ENCODE measurements at regions not wholly inside any gene's neighbourhood (a gene's known extent, or its start where the extent isn't known, plus 50 kb on each side); places are given as distances from the start of the nearest gene placed in this dataset.
A peak's percentile ranks its signal among the peaks of the same experiment; 100 is the strongest.

- intact Hi-C loops (cut with DNase I), result no loop called here
- WGBS, 2 donors, result 69 to 70% methylated on average over 2 of the region's 2 CpGs
Observed at GRCh38 chr12:94756789-94757188, 106.4 kb upstream of the TMCC3 start.

DNA sequence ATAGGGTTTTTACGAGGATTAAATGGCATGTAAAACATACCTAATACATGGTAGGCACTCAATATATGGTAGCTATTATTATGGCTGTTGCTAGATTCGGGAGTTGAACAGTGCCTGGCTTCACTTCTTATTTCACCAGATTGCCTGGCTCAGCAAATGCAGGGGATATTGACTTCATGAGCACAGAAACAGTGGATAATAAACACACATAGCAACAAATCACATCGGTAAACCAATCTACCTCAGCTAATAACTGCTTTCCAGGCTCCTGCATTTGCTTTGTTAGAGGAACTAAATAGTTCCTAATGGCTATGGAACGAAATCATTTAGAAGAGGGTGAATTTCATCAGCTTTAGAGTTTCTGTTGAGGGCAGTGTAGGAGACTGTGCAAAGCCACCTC, 105.2 kb upstream of the TMCC3 start:
- H3K9me3 ChIP-seq, result no peaks in the 10 kb centered on the region
- intact Hi-C loops (cut with DNase I), result no loop called here
- TF ChIP-seq CTCF (IDR thresholded peaks at IDR 0.05), result no peak
- no peak for TF ChIP-seq POLR2A (IDR thresholded peaks at IDR 0.05)
- H3K27ac ChIP-seq, result no peak overlapping the region
- no peak for DNase-seq
- H3K27me3 ChIP-seq, result no peaks in the 10 kb centered on the region
- peaks cover 0 to 3% of the 10 kb centered on the region in 2 donors for H3K4me1 ChIP-seq
- WGBS, 2 donors, result 93 to 98% methylated on average over 4 of the region's 4 CpGs
- no peak overlapping the region for H3K4me3 ChIP-seq (replicated peaks in 1 of 3)
- H3K36me3 ChIP-seq, result no peaks in the 10 kb centered on the region

More at GRCh38 chr12:94756789-94757188, 106.4 kb upstream of the TMCC3 start:
- Histone ChIP-seq H3K27me3 (no peaks in the 10 kb centered on the region), H3K4me1 (no peaks in the 10 kb centered on the region), H3K36me3 (no peaks in the 10 kb centered on the region), H3K4me3 (replicated peaks in 1 of 3) (no peak overlapping the region), H3K27ac (no peak overlapping the region), H3K9me3 (no peaks in the 10 kb centered on the region)
- no peak for TF ChIP-seq CTCF (IDR thresholded peaks at IDR 0.05)
- TF ChIP-seq POLR2A (IDR thresholded peaks at IDR 0.05), result no peak
- no peak for DNase-seq

GRCh38 chr12:94754653-94755052, 104.3 kb upstream of the TMCC3 start:
- no peak overlapping the region for H3K4me3 ChIP-seq (replicated peaks in 1 of 3)
- no peaks in the 10 kb centered on the region for H3K9me3 ChIP-seq
- no peak overlapping the region for H3K27ac ChIP-seq
- TF ChIP-seq CTCF (IDR thresholded peaks at IDR 0.05) (peak in 1 of 6 experiments; percentile 14), POLR2A (IDR thresholded peaks at IDR 0.05) (no peak)
- peaks cover 4 to 11% of the 10 kb centered on the region in 2 donors for H3K4me1 ChIP-seq
- intact Hi-C loops (cut with DNase I), result no loop called here
- no peak for DNase-seq
- H3K27me3 ChIP-seq, result no peaks in the 10 kb centered on the region
- H3K36me3 ChIP-seq, result no peaks in the 10 kb centered on the region

- H3K4me1 ChIP-seq, result peaks cover 4 to 11% of the 10 kb centered on the region in 2 donors
- peak in 1 of 6 experiments; percentile 9 for TF ChIP-seq CTCF (IDR thresholded peaks at IDR 0.05)
- TF ChIP-seq POLR2A (IDR thresholded peaks at IDR 0.05), result no peak
- no peaks in the 10 kb centered on the region for H3K27me3 ChIP-seq
- no peak overlapping the region for H3K4me3 ChIP-seq (replicated peaks in 1 of 3)
- DNase-seq, result peak; percentile 28 to 29
- H3K27ac ChIP-seq, result no peak overlapping the region
- WGBS, 2 donors, result 78 to 88% methylated on average over 7 of the region's 7 CpGs
- H3K9me3 ChIP-seq, result no peaks in the 10 kb centered on the region
- H3K36me3 ChIP-seq, result no peaks in the 10 kb centered on the region
- intact Hi-C loops (cut with DNase I), result no loop called here
Observed at GRCh38 chr12:94753036-94753679, 102.8 kb upstream of the TMCC3 start.

GRCh38 chr12:94750864-94751263, 100.5 kb upstream of the TMCC3 start:
- H3K36me3 ChIP-seq, result no peaks in the 10 kb centered on the region
- TF ChIP-seq CTCF (IDR thresholded peaks at IDR 0.05) (no peak), POLR2A (IDR thresholded peaks at IDR 0.05) (no peak)
- intact Hi-C loops (cut with DNase I), result no loop called here
- H3K27ac ChIP-seq, result no peak overlapping the region
- no peaks in the 10 kb centered on the region for H3K9me3 ChIP-seq
- WGBS, 2 donors, result 75 to 81% methylated on average over 6 of the region's 6 CpGs
- DNase-seq, result no peak
- H3K4me1 ChIP-seq, result peaks cover 4 to 11% of the 10 kb centered on the region in 2 donors
- H3K27me3 ChIP-seq, result no peaks in the 10 kb centered on the region
- H3K4me3 ChIP-seq (replicated peaks in 1 of 3), result no peak overlapping the region
